K562 (cell line): ENCODE measurements at regions not wholly inside any gene's neighbourhood (a gene's known extent, or its start where the extent isn't known, plus 50 kb on each side); places are given as distances from the start of the nearest gene placed in this dataset.

Experiments
- ATAC-seq: fragments of 200-7000 bp; cut with Tn5 transposase; 3 replicates; pipeline ENCODE4 v1.9.1; 2020; ENCODE audit warnings: moderate library complexity
- BruUV-seq: library from RNA; stranded (reverse); fragments of 400-500 nt; replicated peaks from 2 replicates; lab custom pipeline; 2021; lab: Mats Ljungman, UMichigan
- CTCF ChIA-PET: fragments of 300-600 bp; formaldehyde crosslinking; extraction: SDS; loops from one replicate; lab custom pipeline; 2021; ENCODE audit warnings: low intra/inter-chr PET ratio; lab: Yijun Ruan, JAX
- POLR2A ChIA-PET: fragments of 300-600, 350-650 bp; sonication (Branson Sonifier 250); formaldehyde crosslinking; extraction: SDS; loops from one replicate; lab custom pipeline; 2021; ENCODE audit warnings: antibody characterized with exemption, inconsistent platforms; lab: Yijun Ruan, JAX
- DNase-seq, 4 experiments: peaks; one replicate each; pipeline versions ENCODE4 v3.0.0 to v3.0.0-alpha.2; 2011 to 2018; ENCODE audit warnings: low spot score in 3 of 4, mixed read lengths in 3 of 4; ENCODE audit errors: extremely low read depth in 1 of 4
- FAIRE-seq: peaks from 2 replicates; lab custom pipeline; 2011; peaks lifted over from hg19 to GRCh38; lab: Jason Lieb, UNC
- H2AFZ ChIP-seq: 2 replicates; pipeline ENCODE4 v1.6.0; 2011; ENCODE audit warnings: low read depth, low read length, control low read depth, inconsistent platforms
- H3K27ac ChIP-seq: fragments of 200-600 bp; 3 replicates; pipeline ENCODE4 v1.8.0; 2011; ENCODE audit warnings: low read depth, mild to moderate bottlenecking, control low read depth, inconsistent platforms, low read length, moderate library complexity, mixed read lengths; ENCODE audit errors: extremely low read depth
- H3K27me3 ChIP-seq, 2 experiments: fragments of 300-600 bp in 1 of 2; 2 replicates in 1 of 2; 3 replicates in 1 of 2; pipeline versions ENCODE4 v1.6.0 to v1.8.0; 2011; ENCODE audit warnings: inconsistent platforms in 2 of 2, low read length in 2 of 2, mild to moderate bottlenecking in 1 of 2, mixed read lengths in 1 of 2, moderate library complexity in 1 of 2; ENCODE audit not compliant: control insufficient read depth in 2 of 2, insufficient read depth in 2 of 2
- H3K36me3 ChIP-seq: fragments of 300-600 bp; 3 replicates; pipeline ENCODE4 v1.8.0; 2011; ENCODE audit warnings: mild to moderate bottlenecking, low read length, inconsistent platforms; ENCODE audit not compliant: control insufficient read depth, insufficient read depth
- H3K4me1 ChIP-seq, 2 experiments: fragments of 200-600 bp in 1 of 2; replicated peaks in 1 of 2; 2 replicates in 1 of 2; 3 replicates in 1 of 2; pipeline versions ENCODE4 v1.5.1 to v1.8.0; 2011; ENCODE audit warnings: inconsistent platforms in 2 of 2, low read length in 2 of 2, mild to moderate bottlenecking in 1 of 2, mixed read lengths in 1 of 2, moderate library complexity in 1 of 2; ENCODE audit not compliant: control insufficient read depth in 2 of 2, insufficient read depth in 2 of 2
- H3K4me2 ChIP-seq: 2 replicates; pipeline ENCODE4 v1.6.1; 2011; ENCODE audit warnings: low read length, control low read depth, inconsistent platforms, mixed read lengths; ENCODE audit not compliant: insufficient read depth
- H3K4me3 ChIP-seq: fragments of 200-600 bp; sonication (generic), shearing (Covaris generic); 2 replicates; pipeline ENCODE4 v1.5.1; 2016; ENCODE audit warnings: control low read depth, inconsistent platforms
- H3K79me2 ChIP-seq: fragments of 200-600 bp; 3 replicates; pipeline ENCODE4 v1.8.0; 2011; ENCODE audit warnings: low read length, inconsistent platforms; ENCODE audit not compliant: control insufficient read depth, insufficient read depth
- H3K9ac ChIP-seq, 2 experiments: 2 replicates each; pipeline versions ENCODE4 v1.6.0 to v1.6.1; 2011; ENCODE audit warnings: low read depth in 2 of 2, low read length in 2 of 2, control low read depth in 1 of 2, inconsistent platforms in 1 of 2, mild to moderate bottlenecking in 1 of 2, mixed read lengths in 1 of 2; ENCODE audit not compliant: insufficient read depth in 1 of 2
- H3K9me1 ChIP-seq: one replicate; pipeline ENCODE4 v1.6.0; 2011; ENCODE audit warnings: inconsistent platforms, mild to moderate bottlenecking, low read length, moderate library complexity; ENCODE audit not compliant: control insufficient read depth, insufficient read depth
- H3K9me3 ChIP-seq: replicated peaks from 2 replicates; pipeline ENCODE4 v1.5.1; 2011; ENCODE audit warnings: low read depth, low read length, inconsistent platforms; ENCODE audit not compliant: control insufficient read depth, insufficient read depth
- H4K20me1 ChIP-seq: replicated peaks from 2 replicates; pipeline ENCODE4 v1.6.1; 2011; ENCODE audit warnings: low read length, inconsistent platforms, mixed read lengths; ENCODE audit not compliant: control insufficient read depth, insufficient read depth
- BRF1 ChIP-seq: IDR thresholded peaks from 3 replicates; pipeline ENCODE4 v1.6.1; 2011; ENCODE audit warnings: borderline replicate concordance, mild to moderate bottlenecking; ENCODE audit not compliant: insufficient read length; ENCODE audit errors: extremely low read depth
- E2F3 ChIP-seq: fragments of 250-450 bp; sonication (Bioruptor Pico); IDR thresholded peaks from 2 replicates; pipeline ENCODE4 v1.4.0; 2020; ENCODE audit warnings: mild to moderate bottlenecking
- E2F8 ChIP-seq: fragments of 450-650 bp; IDR thresholded peaks from 2 replicates; pipeline ENCODE4 v1.7.1; 2018; ENCODE audit warnings: mild to moderate bottlenecking, low read depth; ENCODE audit not compliant: partially characterized antibody
- FOXJ2 ChIP-seq: fragments of 200-800 bp; sonication (Bioruptor generic); IDR thresholded peaks from 2 replicates; pipeline ENCODE4 v1.6.1; 2016; ENCODE audit warnings: missing genetic modification characterization, missing compliant biosample characterization
- GATAD2B ChIP-seq: fragments of 450-650 bp; IDR thresholded peaks from 2 replicates; pipeline ENCODE4 v1.6.1; 2017; ENCODE audit warnings: mild to moderate bottlenecking, borderline replicate concordance
- POLR2AphosphoS2 ChIP-seq: IDR thresholded peaks from 2 replicates; pipeline ENCODE4 v1.6.1; 2012; ENCODE audit warnings: low read length, improper control_type of control experiment
- SETDB1 ChIP-seq: IDR thresholded peaks from one replicate; pipeline ENCODE4 v1.6.1; 2012; ENCODE audit warnings: low read length, control low read depth, inconsistent platforms
- TCF7 ChIP-seq: sonication (generic); IDR thresholded peaks from 2 replicates; pipeline ENCODE4 v1.6.1; 2016; ENCODE audit warnings: antibody characterized with exemption, borderline replicate concordance
- TGIF2 ChIP-seq: sonication (generic); formaldehyde crosslinking; IDR thresholded peaks from 2 replicates; pipeline ENCODE4 v1.8.1; 2022; ENCODE audit warnings: mild to moderate bottlenecking, missing genetic modification reagents, moderate library complexity
- ZZZ3 ChIP-seq: fragments of 450-650 bp; IDR thresholded peaks from 2 replicates; pipeline ENCODE4 v1.6.1; 2016; ENCODE audit warnings: antibody characterized with exemption, mild to moderate bottlenecking, moderate library complexity
- WGBS: fragments of 100-300 bp; shearing (Covaris generic); methylation state at CpG from one replicate; pipeline ENCODE4 v1.1.6; 2016; ENCODE audit warnings: low coverage, mixed read lengths; ENCODE audit not compliant: insufficient coverage; ENCODE audit errors: missing lambda C conversion rate; 5-methylcytosine and 5-hydroxymethylcytosine counted together
- in situ Hi-C: fragments of 300-500 bp; cut with MboI; formaldehyde crosslinking; loops from 4 replicates; pipeline ENCODE4 v1.15.0; 2018; ENCODE audit warnings: inconsistent platforms, mixed read lengths
- intact Hi-C: fragments of 100-400 bp; cut with micrococcal nuclease; formaldehyde crosslinking; loops from 2 replicates; pipeline ENCODE4 v1.14.2; 2022
- TF ChIP-seq, protein P1 (sequence below): fragments of 450-650 bp; IDR thresholded peaks from 2 replicates; pipeline ENCODE4 v1.6.1; 2014; ENCODE audit warnings: low read depth, mild to moderate bottlenecking, moderate library complexity, borderline replicate concordance
- TF ChIP-seq, protein P2 (sequence below): fragments of 450-650 bp; formaldehyde crosslinking; IDR thresholded peaks from 2 replicates; pipeline ENCODE4 v1.4.0; 2020; ENCODE audit warnings: mild to moderate bottlenecking
- TF ChIP-seq, protein P3 (sequence below): sonication (generic); formaldehyde crosslinking; IDR thresholded peaks from 2 replicates; pipeline ENCODE4 v1.8.0; 2023; ENCODE audit warnings: missing genetic modification reagents, mild to moderate bottlenecking, borderline replicate concordance

- Histone ChIP-seq H3K4me2 (no peak overlapping the region), H3K36me3 (no peaks in the 10 kb centered on the region), H3K9me1 (no peaks in the 10 kb centered on the region), H3K79me2 (no peaks in the 10 kb centered on the region), H3K4me1 (no peaks in the 10 kb centered on the region), H3K9ac (no peak overlapping the region), H3K27ac (no peak overlapping the region), H4K20me1 (no peaks in the 10 kb centered on the region), H2AFZ (no peak overlapping the region), H3K4me3 (no peak overlapping the region), H3K27me3 (peaks cover 6 to 9% of the 10 kb centered on the region in 2 experiments; a peak in 4 of 5 replicates), H3K9me3 (no peaks in the 10 kb centered on the region)
- ChIA-PET CTCF (no interaction called here), POLR2A (no interaction called here)
- 5% methylated on average over 2 of the region's 2 CpGs for WGBS
- ATAC-seq, result no peak
- in situ Hi-C loops (no loop called here), intact Hi-C loops (no loop called here)
- no TSS peak for BruUV-seq
- FAIRE-seq, result no peak
- no peak for DNase-seq
- TF ChIP-seq FOXJ2 (tag) (no peak), ZZZ3 (no peak), TCF7 (no peak), GATAD2B (no peak), BRF1 (no peak), POLR2AphosphoS2 (no peak), SETDB1 (no peak), E2F8 (no peak), E2F3 (CRISPR knock-in tag) (no peak), TGIF2 (no peak)
- TF ChIP-seq, protein P1, sequence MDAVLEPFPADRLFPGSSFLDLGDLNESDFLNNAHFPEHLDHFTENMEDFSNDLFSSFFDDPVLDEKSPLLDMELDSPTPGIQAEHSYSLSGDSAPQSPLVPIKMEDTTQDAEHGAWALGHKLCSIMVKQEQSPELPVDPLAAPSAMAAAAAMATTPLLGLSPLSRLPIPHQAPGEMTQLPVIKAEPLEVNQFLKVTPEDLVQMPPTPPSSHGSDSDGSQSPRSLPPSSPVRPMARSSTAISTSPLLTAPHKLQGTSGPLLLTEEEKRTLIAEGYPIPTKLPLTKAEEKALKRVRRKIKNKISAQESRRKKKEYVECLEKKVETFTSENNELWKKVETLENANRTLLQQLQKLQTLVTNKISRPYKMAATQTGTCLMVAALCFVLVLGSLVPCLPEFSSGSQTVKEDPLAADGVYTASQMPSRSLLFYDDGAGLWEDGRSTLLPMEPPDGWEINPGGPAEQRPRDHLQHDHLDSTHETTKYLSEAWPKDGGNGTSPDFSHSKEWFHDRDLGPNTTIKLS, result no peak
- TF ChIP-seq, protein P2, sequence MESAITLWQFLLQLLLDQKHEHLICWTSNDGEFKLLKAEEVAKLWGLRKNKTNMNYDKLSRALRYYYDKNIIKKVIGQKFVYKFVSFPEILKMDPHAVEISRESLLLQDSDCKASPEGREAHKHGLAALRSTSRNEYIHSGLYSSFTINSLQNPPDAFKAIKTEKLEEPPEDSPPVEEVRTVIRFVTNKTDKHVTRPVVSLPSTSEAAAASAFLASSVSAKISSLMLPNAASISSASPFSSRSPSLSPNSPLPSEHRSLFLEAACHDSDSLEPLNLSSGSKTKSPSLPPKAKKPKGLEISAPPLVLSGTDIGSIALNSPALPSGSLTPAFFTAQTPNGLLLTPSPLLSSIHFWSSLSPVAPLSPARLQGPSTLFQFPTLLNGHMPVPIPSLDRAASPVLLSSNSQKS (CRISPR knock-in tag), result no peak
- TF ChIP-seq, protein P3, sequence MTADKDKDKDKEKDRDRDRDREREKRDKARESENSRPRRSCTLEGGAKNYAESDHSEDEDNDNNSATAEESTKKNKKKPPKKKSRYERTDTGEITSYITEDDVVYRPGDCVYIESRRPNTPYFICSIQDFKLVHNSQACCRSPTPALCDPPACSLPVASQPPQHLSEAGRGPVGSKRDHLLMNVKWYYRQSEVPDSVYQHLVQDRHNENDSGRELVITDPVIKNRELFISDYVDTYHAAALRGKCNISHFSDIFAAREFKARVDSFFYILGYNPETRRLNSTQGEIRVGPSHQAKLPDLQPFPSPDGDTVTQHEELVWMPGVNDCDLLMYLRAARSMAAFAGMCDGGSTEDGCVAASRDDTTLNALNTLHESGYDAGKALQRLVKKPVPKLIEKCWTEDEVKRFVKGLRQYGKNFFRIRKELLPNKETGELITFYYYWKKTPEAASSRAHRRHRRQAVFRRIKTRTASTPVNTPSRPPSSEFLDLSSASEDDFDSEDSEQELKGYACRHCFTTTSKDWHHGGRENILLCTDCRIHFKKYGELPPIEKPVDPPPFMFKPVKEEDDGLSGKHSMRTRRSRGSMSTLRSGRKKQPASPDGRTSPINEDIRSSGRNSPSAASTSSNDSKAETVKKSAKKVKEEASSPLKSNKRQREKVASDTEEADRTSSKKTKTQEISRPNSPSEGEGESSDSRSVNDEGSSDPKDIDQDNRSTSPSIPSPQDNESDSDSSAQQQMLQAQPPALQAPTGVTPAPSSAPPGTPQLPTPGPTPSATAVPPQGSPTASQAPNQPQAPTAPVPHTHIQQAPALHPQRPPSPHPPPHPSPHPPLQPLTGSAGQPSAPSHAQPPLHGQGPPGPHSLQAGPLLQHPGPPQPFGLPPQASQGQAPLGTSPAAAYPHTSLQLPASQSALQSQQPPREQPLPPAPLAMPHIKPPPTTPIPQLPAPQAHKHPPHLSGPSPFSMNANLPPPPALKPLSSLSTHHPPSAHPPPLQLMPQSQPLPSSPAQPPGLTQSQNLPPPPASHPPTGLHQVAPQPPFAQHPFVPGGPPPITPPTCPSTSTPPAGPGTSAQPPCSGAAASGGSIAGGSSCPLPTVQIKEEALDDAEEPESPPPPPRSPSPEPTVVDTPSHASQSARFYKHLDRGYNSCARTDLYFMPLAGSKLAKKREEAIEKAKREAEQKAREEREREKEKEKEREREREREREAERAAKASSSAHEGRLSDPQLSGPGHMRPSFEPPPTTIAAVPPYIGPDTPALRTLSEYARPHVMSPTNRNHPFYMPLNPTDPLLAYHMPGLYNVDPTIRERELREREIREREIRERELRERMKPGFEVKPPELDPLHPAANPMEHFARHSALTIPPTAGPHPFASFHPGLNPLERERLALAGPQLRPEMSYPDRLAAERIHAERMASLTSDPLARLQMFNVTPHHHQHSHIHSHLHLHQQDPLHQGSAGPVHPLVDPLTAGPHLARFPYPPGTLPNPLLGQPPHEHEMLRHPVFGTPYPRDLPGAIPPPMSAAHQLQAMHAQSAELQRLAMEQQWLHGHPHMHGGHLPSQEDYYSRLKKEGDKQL (CRISPR knock-in tag), result no peak
Measured at GRCh38 chr6:105907301-105907700, 178.8 kb upstream of the PRDM1 start.
